HEK293T (cell line): ENCODE measurements at regions not wholly inside any gene's neighbourhood (a gene's known extent, or its start where the extent isn't known, plus 50 kb on each side); places are given as distances from the start of the nearest gene placed in this dataset.

Experiments
- CTCF ChIA-PET: fragments of 350-600 bp; formaldehyde crosslinking; extraction: SDS; loops from one replicate; lab custom pipeline; 2021; ENCODE audit warnings: antibody characterized with exemption, inconsistent platforms; lab: Yijun Ruan, JAX
- POLR2A ChIA-PET: fragments of 350-600 bp; formaldehyde crosslinking; extraction: SDS; loops from one replicate; lab custom pipeline; 2020; ENCODE audit warnings: antibody characterized with exemption, inconsistent platforms; lab: Yijun Ruan, JAX
- DNase-seq: peaks from one replicate; pipeline ENCODE4 v3.0.0; 2012; ENCODE audit warnings: mixed read lengths; ENCODE audit errors: extremely low spot score
- ARNT ChIP-seq: fragments of 450-650 bp; IDR thresholded peaks from 2 replicates; pipeline ENCODE4 v1.6.1; 2017; ENCODE audit warnings: mild to moderate bottlenecking
- BHLHE40 ChIP-seq: fragments of 450-650 bp; IDR thresholded peaks from 2 replicates; pipeline ENCODE4 v1.6.1; 2016; ENCODE audit warnings: mild to moderate bottlenecking, moderate library complexity, borderline replicate concordance
- CTBP1 ChIP-seq: fragments of 450-650 bp; IDR thresholded peaks from 2 replicates; pipeline ENCODE4 v1.6.1; 2016; ENCODE audit warnings: borderline replicate concordance
- ELF4 ChIP-seq: fragments of 450-650 bp; IDR thresholded peaks from 2 replicates; pipeline ENCODE4 v1.6.1; 2017; ENCODE audit warnings: antibody characterized with exemption
- FOXA1 ChIP-seq: fragments of 450-650 bp; IDR thresholded peaks from 2 replicates; pipeline ENCODE4 v1.6.1; 2016; ENCODE audit warnings: mild to moderate bottlenecking
- FOXK2 ChIP-seq: fragments of 450-650 bp; IDR thresholded peaks from 2 replicates; pipeline ENCODE4 v1.6.1; 2016; ENCODE audit warnings: mild to moderate bottlenecking
- FOXM1 ChIP-seq: fragments of 450-650 bp; IDR thresholded peaks from 2 replicates; pipeline ENCODE4 v1.6.1; 2017; ENCODE audit warnings: mild to moderate bottlenecking, borderline replicate concordance
- HDGF ChIP-seq: fragments of 450-650 bp; IDR thresholded peaks from 2 replicates; pipeline ENCODE4 v1.6.1; 2017; ENCODE audit warnings: antibody characterized with exemption, borderline replicate concordance
- L3MBTL2 ChIP-seq: fragments of 450-650 bp; conservative IDR thresholded peaks from 2 replicates; pipeline ENCODE4 v1.6.1; 2016; ENCODE audit warnings: mild to moderate bottlenecking
- LEF1 ChIP-seq: fragments of 450-650 bp; IDR thresholded peaks from 2 replicates; pipeline ENCODE4 v1.6.1; 2017; ENCODE audit warnings: mild to moderate bottlenecking, borderline replicate concordance
- NFRKB ChIP-seq: fragments of 450-650 bp; IDR thresholded peaks from 2 replicates; pipeline ENCODE4 v1.6.1; 2016; ENCODE audit warnings: mild to moderate bottlenecking, moderate library complexity
- PKNOX1 ChIP-seq: fragments of 450-650 bp; IDR thresholded peaks from 2 replicates; pipeline ENCODE4 v1.6.1; 2016
- SP1 ChIP-seq: fragments of 450-650 bp; IDR thresholded peaks from 2 replicates; pipeline ENCODE4 v1.6.1; 2017
- SUZ12 ChIP-seq: fragments of 450-650 bp; IDR thresholded peaks from 2 replicates; pipeline ENCODE4 v1.6.1; 2016; ENCODE audit warnings: mild to moderate bottlenecking
- TARDBP ChIP-seq: fragments of 450-650 bp; IDR thresholded peaks from 2 replicates; pipeline ENCODE4 v1.6.1; 2016
- ZNF384 ChIP-seq: fragments of 450-650 bp; IDR thresholded peaks from 2 replicates; pipeline ENCODE4 v1.6.1; 2016

- no peak for TF ChIP-seq SUZ12
- TF ChIP-seq ARNT = no peak
- no peak for TF ChIP-seq TARDBP
- no peak for TF ChIP-seq ZNF384
- no peak for TF ChIP-seq NFRKB
- no peak for TF ChIP-seq BHLHE40
- no peak for TF ChIP-seq HDGF
- TF ChIP-seq LEF1 = no peak
- TF ChIP-seq L3MBTL2 = no peak
- no peak for TF ChIP-seq FOXA1
- no peak for TF ChIP-seq FOXK2
- no peak for TF ChIP-seq ELF4
- no peak for TF ChIP-seq CTBP1
- TF ChIP-seq FOXM1 = no peak
- POLR2A ChIA-PET = no interaction called here
- CTCF ChIA-PET = interaction anchor here (0.6 kb wide), 1 partner anchor 44 kb away, joined by 4 read pairs; no protein-coding TSS in a partner anchor
- DNase-seq = no peak
Observed at GRCh38 chr2:47230418-47230817, 54.1 kb upstream of the CALM2 start.

GRCh38 chr2:47227532-47228279, 51.4 kb upstream of the CALM2 start:
- no peak for DNase-seq
- CTCF ChIA-PET = interaction anchor here (0.6 to 1.4 kb wide), 3 partner anchors 8 to 28 kb away, joined by 3 read pairs; no protein-coding TSS in a partner anchor
- TF ChIP-seq ELF4 (no peak), ARNT (no peak), PKNOX1 (no peak), SUZ12 (no peak), HDGF (no peak), TARDBP (no peak), SP1 (no peak), FOXA1 (no peak), FOXM1 (no peak), L3MBTL2 (no peak), CTBP1 (no peak), FOXK2 (no peak), BHLHE40 (no peak), NFRKB (no peak), ZNF384 (no peak), LEF1 (no peak)
- POLR2A ChIA-PET = interaction anchor here (1.2 kb wide), 3 partner anchors 9 to 55 kb away, joined by 3 to 5 read pairs (median 4); no protein-coding TSS in a partner anchor

GRCh38 chr2:47226923-47227220, 50.6 kb upstream of the CALM2 start:
- no peak for DNase-seq
- POLR2A ChIA-PET = interaction anchor here (0.9 to 1.2 kb wide), 2 partner anchors 27 to 54 kb away, joined by 3 read pairs; no protein-coding TSS in a partner anchor
- no peak for TF ChIP-seq BHLHE40
- no peak for TF ChIP-seq FOXA1
- no peak for TF ChIP-seq ZNF384
- TF ChIP-seq SP1 = no peak
- no peak for TF ChIP-seq ELF4
- TF ChIP-seq SUZ12 = no peak
- no peak for TF ChIP-seq LEF1
- TF ChIP-seq PKNOX1 = no peak
- CTCF ChIA-PET = interaction anchor here (0.6 to 1.4 kb wide), 2 partner anchors 13 to 15 kb away, joined by 3 read pairs; no protein-coding TSS in a partner anchor

- CTCF ChIA-PET = interaction anchor here (0.5 to 1.4 kb wide), 4 partner anchors 13 to 295 kb away, joined by 3 read pairs; no protein-coding TSS in a partner anchor
Observed at GRCh38 chr2:47226132-47226922, 50.0 kb upstream of the CALM2 start.

More at GRCh38 chr2:47226132-47226922, 50.0 kb upstream of the CALM2 start:
- POLR2A ChIA-PET = interaction anchor here (0.9 to 1.2 kb wide), 2 partner anchors 27 to 54 kb away, joined by 3 read pairs; no protein-coding TSS in a partner anchor
- no peak for DNase-seq
- TF ChIP-seq FOXM1 (no peak), ZNF384 (peak; percentile 87), PKNOX1 (0 out of 2 replicates have a peak, but pooled peaks have one; percentile 11), FOXK2 (no peak)
